ENCODE measurements at regions not wholly inside any gene's neighbourhood (a gene's known extent, or its start where the extent isn't known, plus 50 kb on each side); places are given as distances from the start of the nearest gene placed in this dataset.

DNA sequence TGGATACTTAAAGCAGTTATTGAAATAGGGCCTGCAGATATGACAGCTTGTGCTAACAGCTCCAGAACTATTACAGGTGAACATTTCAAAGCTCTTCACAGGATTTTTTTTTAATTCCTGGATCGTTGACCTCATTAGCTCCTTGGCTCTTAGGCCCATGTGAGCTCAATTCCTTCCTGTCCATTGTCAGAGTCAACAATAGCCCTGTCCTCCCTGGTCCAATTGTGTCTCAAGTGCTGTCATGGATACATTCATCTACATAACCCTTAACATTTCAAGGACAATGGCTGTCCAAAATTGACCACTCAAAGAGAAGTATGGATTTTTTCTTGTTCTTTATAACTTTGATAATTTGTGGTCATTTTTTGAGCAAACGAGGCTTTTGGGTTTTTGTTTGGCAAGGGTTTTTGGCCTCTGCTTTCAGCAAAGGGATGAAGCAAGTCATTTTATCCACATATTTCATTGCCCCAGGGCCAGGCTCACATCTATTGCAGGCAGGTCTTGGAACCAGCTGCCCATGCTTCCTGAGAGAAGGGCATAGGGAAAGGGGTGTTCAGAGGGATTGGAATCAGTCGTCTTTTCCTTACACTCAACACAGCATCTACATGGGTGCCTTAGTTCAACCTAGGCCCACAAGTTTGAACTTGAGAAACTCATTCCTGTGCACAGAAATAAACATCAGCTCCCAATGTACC is 282.1 kb downstream of the TPBG start:
- TF ChIP-seq, protein P1, sequence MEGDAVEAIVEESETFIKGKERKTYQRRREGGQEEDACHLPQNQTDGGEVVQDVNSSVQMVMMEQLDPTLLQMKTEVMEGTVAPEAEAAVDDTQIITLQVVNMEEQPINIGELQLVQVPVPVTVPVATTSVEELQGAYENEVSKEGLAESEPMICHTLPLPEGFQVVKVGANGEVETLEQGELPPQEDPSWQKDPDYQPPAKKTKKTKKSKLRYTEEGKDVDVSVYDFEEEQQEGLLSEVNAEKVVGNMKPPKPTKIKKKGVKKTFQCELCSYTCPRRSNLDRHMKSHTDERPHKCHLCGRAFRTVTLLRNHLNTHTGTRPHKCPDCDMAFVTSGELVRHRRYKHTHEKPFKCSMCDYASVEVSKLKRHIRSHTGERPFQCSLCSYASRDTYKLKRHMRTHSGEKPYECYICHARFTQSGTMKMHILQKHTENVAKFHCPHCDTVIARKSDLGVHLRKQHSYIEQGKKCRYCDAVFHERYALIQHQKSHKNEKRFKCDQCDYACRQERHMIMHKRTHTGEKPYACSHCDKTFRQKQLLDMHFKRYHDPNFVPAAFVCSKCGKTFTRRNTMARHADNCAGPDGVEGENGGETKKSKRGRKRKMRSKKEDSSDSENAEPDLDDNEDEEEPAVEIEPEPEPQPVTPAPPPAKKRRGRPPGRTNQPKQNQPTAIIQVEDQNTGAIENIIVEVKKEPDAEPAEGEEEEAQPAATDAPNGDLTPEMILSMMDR (IDR thresholded peaks at IDR 0.05): no peak
- TF ChIP-seq POLR2AphosphoS5 (IDR thresholded peaks at IDR 0.05) (no peak), EP300 (IDR thresholded peaks at IDR 0.05) (no peak)
